ENCODE measurements at regions not wholly inside any gene's neighbourhood (a gene's known extent, or its start where the extent isn't known, plus 50 kb on each side); places are given as distances from the start of the nearest gene placed in this dataset.
"Not testable (repeated sequence)": the region's sequence is repeated elsewhere in the genome, so short reads cannot be mapped to it uniquely, and the experiment has no call there.

- TF ChIP-seq PBX2 (CRISPR knock-in tag; IDR thresholded peaks at IDR 0.05; ENCODE audit: low read depth) (no peak), PBX2 (tag; conservative IDR thresholded peaks at IDR 0.05; ENCODE audit: low read depth) (no peak), ATF6 (CRISPR knock-in tag; IDR thresholded peaks at IDR 0.05) (no peak), CBX3 (IDR thresholded peaks at IDR 0.05; ENCODE audit: borderline replicate concordance in 1 of 2, low read length in 2 of 2) (no peak), CUX1 (CRISPR knock-in tag; IDR thresholded peaks at IDR 0.05) (no peak), POLR2B (IDR thresholded peaks at IDR 0.05; ENCODE audit: low read depth, partially characterized antibody) (no peak), ZNF124 (CRISPR knock-in tag; IDR thresholded peaks at IDR 0.05) (no peak), NONO (IDR thresholded peaks at IDR 0.05; ENCODE audit: low read depth in 2 of 2, low read length in 1 of 2) (no peak), SNAPC5 (CRISPR knock-in tag; IDR thresholded peaks at IDR 0.05) (no peak)
Observed at GRCh38 chr17:21482189-21482865, 106.2 kb downstream of the KCNJ12 start (continued).

- H4K20me1 ChIP-seq (replicated peaks; ENCODE audit: control insufficient read depth, insufficient read depth, low read length); H3K9me1 ChIP-seq (ENCODE audit: control insufficient read depth, insufficient read depth, low read length); H3K79me2 ChIP-seq (ENCODE audit: control insufficient read depth, insufficient read depth, low read length); ATAC-seq; in situ Hi-C loops (cut with MboI); H3K9ac ChIP-seq (ENCODE audit: insufficient read depth in 1 of 2, low read depth in 2 of 2, low read length in 2 of 2); H3K27ac ChIP-seq (ENCODE audit: extremely low read depth, low read depth, low read length); H2AFZ ChIP-seq (ENCODE audit: low read depth, low read length); H3K4me1 ChIP-seq (replicated peaks in 1 of 2; ENCODE audit: control insufficient read depth in 2 of 2, insufficient read depth in 2 of 2, low read length in 2 of 2); H3K4me3 ChIP-seq; FAIRE-seq; BruUV-seq (replicated peaks); H3K27me3 ChIP-seq (ENCODE audit: control insufficient read depth in 2 of 2, insufficient read depth in 2 of 2, low read length in 2 of 2); DNase-seq (ENCODE audit: extremely low read depth in 1 of 4, low spot score in 3 of 4); H3K9me3 ChIP-seq (replicated peaks; ENCODE audit: control insufficient read depth, insufficient read depth, low read depth, low read length); H3K4me2 ChIP-seq (ENCODE audit: insufficient read depth, low read length); CTCF ChIA-PET (ENCODE audit: low intra/inter-chr PET ratio); intact Hi-C loops (cut with micrococcal nuclease); H3K36me3 ChIP-seq (ENCODE audit: control insufficient read depth, insufficient read depth, low read length): not testable (repeated sequence)
- POLR2A ChIA-PET, result interaction anchor here (0.6 kb wide), 1 partner anchor 31 kb away, joined by 4 read pairs; no protein-coding TSS in a partner anchor
- WGBS (ENCODE audit: insufficient coverage, low coverage, missing lambda C conversion rate), result 6% methylated on average over 2 of the region's 2 CpGs
Observed at GRCh38 chr17:21488043-21488442, 111.9 kb downstream of the KCNJ12 start.
